ENCODE measurements at regions not wholly inside any gene's neighbourhood (a gene's known extent, or its start where the extent isn't known, plus 50 kb on each side); places are given as distances from the start of the nearest gene placed in this dataset.

GRCh38 chr5:44868541-44868940, 59.8 kb downstream of the MRPS30 start:
- no peak for DNase-seq

- no peak for DNase-seq
Observed at GRCh38 chr5:44869928-44870327, 61.2 kb downstream of the MRPS30 start.

GRCh38 chr5:44870430-44870829, 61.7 kb downstream of the MRPS30 start:
- no peak for DNase-seq

- DNase-seq = no peak
Observed at GRCh38 chr5:44871401-44871800, 62.7 kb downstream of the MRPS30 start.

GRCh38 chr5:44875661-44876605, 67.2 kb downstream of the MRPS30 start:
- DNase-seq = no peak

GRCh38 chr5:44881266-44881665, 72.5 kb downstream of the MRPS30 start:
- no peak for DNase-seq

GRCh38 chr5:44884036-44884435, 75.3 kb downstream of the MRPS30 start:
- no peak for DNase-seq

- no peak for DNase-seq
Observed at GRCh38 chr5:44885903-44886302, 77.2 kb downstream of the MRPS30 start.

GRCh38 chr5:44887722-44888121, 79.0 kb downstream of the MRPS30 start:
- no peak for DNase-seq

- no peak for DNase-seq
Observed at GRCh38 chr5:44888435-44888834, 79.7 kb downstream of the MRPS30 start.

- DNase-seq = no peak
Observed at GRCh38 chr5:44891116-44891515, 82.4 kb downstream of the MRPS30 start.

- no peak for DNase-seq
Observed at GRCh38 chr5:44900273-44900954, 91.7 kb downstream of the MRPS30 start.

- DNase-seq = no peak
Observed at GRCh38 chr5:44907396-44907795, 98.6 kb downstream of the MRPS30 start.

GRCh38 chr5:44909004-44909403, 100.3 kb downstream of the MRPS30 start:
- no peak for DNase-seq

GRCh38 chr5:44911501-44911900, 102.8 kb downstream of the MRPS30 start:
- DNase-seq = no peak

GRCh38 chr5:44914221-44914620, 105.5 kb downstream of the MRPS30 start:
- DNase-seq = no peak

- DNase-seq = no peak
Observed at GRCh38 chr5:44919560-44919959, 110.8 kb downstream of the MRPS30 start.

GRCh38 chr5:44927115-44927733, 118.5 kb downstream of the MRPS30 start:
- DNase-seq = no peak

- no peak for DNase-seq
Observed at GRCh38 chr5:44932922-44933585, 124.3 kb downstream of the MRPS30 start.

GRCh38 chr5:44933686-44934085, 124.9 kb downstream of the MRPS30 start:
- DNase-seq = no peak

- DNase-seq = no peak
Observed at GRCh38 chr5:44935262-44935661, 126.5 kb downstream of the MRPS30 start.

GRCh38 chr5:44935871-44936270, 127.1 kb downstream of the MRPS30 start:
- no peak for DNase-seq

GRCh38 chr5:44942524-44943001, 133.8 kb downstream of the MRPS30 start:
- no peak for DNase-seq
